Spinal cord (tissue), 9 donors: ENCODE measurements at regions not wholly inside any gene's neighbourhood (a gene's known extent, or its start where the extent isn't known, plus 50 kb on each side); places are given as distances from the start of the nearest gene placed in this dataset.

Experiments used
- DNase-seq, 6 donors: peaks; one replicate each; pipeline versions ENCODE4 v3.0.0 to v3.0.0-alpha.2; 2013 to 2015; ENCODE audit warnings: low spot score in 6 of 6, low read depth in 4 of 6
- H3K27ac ChIP-seq: one replicate; pipeline ENCODE4 v1.5.1; 2013; ENCODE audit warnings: low read depth, low read length, control low read depth
- H3K27me3 ChIP-seq: one replicate; pipeline ENCODE4 v1.6.1; 2013; ENCODE audit warnings: low read length; ENCODE audit not compliant: control insufficient read depth, insufficient read depth
- H3K36me3 ChIP-seq: one replicate; pipeline ENCODE4 v1.6.1; 2013; ENCODE audit warnings: low read length; ENCODE audit not compliant: control insufficient read depth, insufficient read depth
- H3K4me1 ChIP-seq: one replicate; pipeline ENCODE4 v1.6.1; 2013; ENCODE audit warnings: low read length; ENCODE audit not compliant: control insufficient read depth, insufficient read depth
- H3K4me3 ChIP-seq: one replicate; pipeline ENCODE4 v1.5.1; 2013; ENCODE audit warnings: low read depth, low read length, control low read depth
- H3K9me3 ChIP-seq: one replicate; pipeline ENCODE4 v1.6.1; 2013; ENCODE audit warnings: low read length; ENCODE audit not compliant: control insufficient read depth, insufficient read depth
- WGBS: methylation state at CpG from one replicate; pipeline ENCODE4 v1.1.5; 2013; ENCODE audit warnings: missing lambda C conversion rate; ENCODE audit not compliant: insufficient coverage; 5-methylcytosine and 5-hydroxymethylcytosine counted together
- donor health status: healthy.

- H3K4me1 ChIP-seq = no peaks in the 10 kb centered on the region
- WGBS = 95% methylated on average over 5 of the region's 7 CpGs
- no peaks in the 10 kb centered on the region for H3K27me3 ChIP-seq
- H3K4me3 ChIP-seq = no peak overlapping the region
- H3K27ac ChIP-seq = no peak overlapping the region
- H3K9me3 ChIP-seq = no peaks in the 10 kb centered on the region
- peaks cover 3% of the 10 kb centered on the region for H3K36me3 ChIP-seq
- DNase-seq = no peak
Measured at GRCh38 chr11:33634291-33634834, 66.3 kb downstream of the C11orf91 start.

GRCh38 chr11:33633251-33634003 lies 67.2 kb downstream of the C11orf91 start:
- 91% methylated on average over 13 of the region's 15 CpGs for WGBS
- Histone ChIP-seq H3K36me3 (peaks cover 3% of the 10 kb centered on the region), H3K27ac (no peak overlapping the region), H3K27me3 (no peaks in the 10 kb centered on the region), H3K4me3 (no peak overlapping the region), H3K9me3 (no peaks in the 10 kb centered on the region), H3K4me1 (no peaks in the 10 kb centered on the region)
- no peak for DNase-seq

- Histone ChIP-seq H3K4me1 (no peaks in the 10 kb centered on the region), H3K9me3 (no peaks in the 10 kb centered on the region), H3K36me3 (peaks cover 3% of the 10 kb centered on the region), H3K27me3 (no peaks in the 10 kb centered on the region), H3K4me3 (no peak overlapping the region), H3K27ac (no peak overlapping the region)
- DNase-seq = no peak
- 97% methylated on average over 5 of the region's 5 CpGs for WGBS
Measured at GRCh38 chr11:33631749-33632091, 68.9 kb downstream of the C11orf91 start.

DNA sequence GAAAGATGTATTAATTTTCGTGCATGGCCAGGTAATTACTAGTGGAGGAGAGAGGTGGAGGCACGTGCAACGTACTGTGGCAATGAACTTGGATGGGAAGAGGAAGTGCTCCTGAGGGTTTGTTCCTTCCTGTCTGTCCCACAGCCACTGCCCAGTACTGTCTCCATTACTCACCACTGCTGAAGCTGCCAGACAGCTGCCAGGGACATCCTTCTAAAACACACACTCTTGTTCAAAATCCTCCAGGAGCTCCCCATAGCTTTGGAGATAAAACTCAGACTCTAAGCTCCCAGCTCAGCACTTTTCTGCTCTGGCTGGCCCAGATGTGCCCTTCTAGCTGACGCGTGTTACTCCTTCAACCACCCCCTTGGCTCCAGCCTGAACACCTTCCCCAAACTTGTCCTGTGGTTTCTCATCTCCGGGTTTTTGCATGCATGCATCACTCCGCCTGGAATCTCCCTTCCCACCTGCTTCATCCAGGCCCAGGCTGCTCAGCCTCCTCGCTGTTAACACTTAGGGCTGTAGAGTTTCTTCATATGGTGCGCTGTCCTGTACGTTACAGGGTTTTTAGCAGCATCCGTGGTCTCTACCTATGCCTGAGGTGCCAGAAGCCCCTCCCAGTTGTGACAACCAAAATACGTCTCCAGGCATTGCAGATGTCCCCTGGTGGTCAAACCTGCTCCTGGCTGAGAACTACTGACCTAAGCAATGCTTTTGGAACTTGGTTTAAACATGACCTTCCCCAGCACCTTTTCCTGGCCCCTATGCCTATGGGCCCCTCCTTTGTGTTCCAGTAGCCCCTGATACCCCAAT lies 69.5 kb downstream of the C11orf91 start:
- Histone ChIP-seq H3K4me3 (no peak overlapping the region), H3K9me3 (no peaks in the 10 kb centered on the region), H3K27me3 (no peaks in the 10 kb centered on the region), H3K27ac (no peak overlapping the region), H3K4me1 (no peaks in the 10 kb centered on the region), H3K36me3 (peaks cover 3% of the 10 kb centered on the region)
- 95% methylated on average over 12 of the region's 12 CpGs for WGBS
- no peak for DNase-seq

DNA sequence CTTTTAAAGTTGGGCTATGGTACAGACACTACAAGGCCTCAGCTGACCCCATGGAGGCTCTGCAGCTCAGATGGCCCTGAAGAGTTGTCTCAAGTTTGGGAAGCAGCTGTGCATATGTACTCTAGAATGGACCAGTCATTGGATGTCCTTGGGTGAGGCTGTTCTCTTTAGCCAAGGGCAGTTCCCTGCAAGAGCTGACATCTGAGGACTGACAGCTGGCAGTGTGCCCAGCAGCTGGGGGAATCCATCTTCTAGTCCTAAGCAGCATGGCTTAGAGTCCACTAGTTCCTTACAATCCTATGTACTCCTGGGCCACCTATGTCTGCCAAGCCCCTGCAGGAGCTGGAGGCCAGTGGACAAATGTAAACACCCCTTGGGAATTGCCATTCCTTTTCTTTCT lies 76.5 kb downstream of the C11orf91 start:
- Histone ChIP-seq H3K36me3 (peaks cover 2% of the 10 kb centered on the region), H3K4me1 (no peaks in the 10 kb centered on the region), H3K27ac (no peak overlapping the region), H3K27me3 (no peaks in the 10 kb centered on the region), H3K9me3 (no peaks in the 10 kb centered on the region), H3K4me3 (no peak overlapping the region)
- DNase-seq = peak in 2 of 6 donors; percentile 9 to 24

- 91% methylated on average over 4 of the region's 6 CpGs for WGBS
- peaks cover 2% of the 10 kb centered on the region for H3K36me3 ChIP-seq
- no peak for DNase-seq
- no peak overlapping the region for H3K4me3 ChIP-seq
- H3K27ac ChIP-seq = no peak overlapping the region
- no peaks in the 10 kb centered on the region for H3K27me3 ChIP-seq
- no peaks in the 10 kb centered on the region for H3K9me3 ChIP-seq
- no peaks in the 10 kb centered on the region for H3K4me1 ChIP-seq
Measured at GRCh38 chr11:33622806-33623205, 77.8 kb downstream of the C11orf91 start.

GRCh38 chr11:33622186-33622585 lies 78.4 kb downstream of the C11orf91 start:
- Histone ChIP-seq H3K27me3 (no peaks in the 10 kb centered on the region), H3K36me3 (peaks cover 2% of the 10 kb centered on the region), H3K9me3 (no peaks in the 10 kb centered on the region), H3K4me1 (peaks cover 4% of the 10 kb centered on the region), H3K4me3 (no peak overlapping the region), H3K27ac (no peak overlapping the region)
- DNase-seq = peak in 1 of 6 donors; percentile 54
- 86% methylated on average over 7 of the region's 7 CpGs for WGBS

GRCh38 chr11:33620423-33621171 lies 80.0 kb downstream of the C11orf91 start:
- no CpG with 5 or more reads among the region's 6 CpGs for WGBS
- no peak overlapping the region for H3K4me3 ChIP-seq
- H3K27ac ChIP-seq = peak overlapping the region; percentile 61
- H3K27me3 ChIP-seq = no peaks in the 10 kb centered on the region
- DNase-seq = peak in 2 of 6 donors; percentile 68 to 69
- peaks cover 2% of the 10 kb centered on the region for H3K36me3 ChIP-seq
- H3K4me1 ChIP-seq = peaks cover 4% of the 10 kb centered on the region
- peaks cover 2% of the 10 kb centered on the region for H3K9me3 ChIP-seq

DNA sequence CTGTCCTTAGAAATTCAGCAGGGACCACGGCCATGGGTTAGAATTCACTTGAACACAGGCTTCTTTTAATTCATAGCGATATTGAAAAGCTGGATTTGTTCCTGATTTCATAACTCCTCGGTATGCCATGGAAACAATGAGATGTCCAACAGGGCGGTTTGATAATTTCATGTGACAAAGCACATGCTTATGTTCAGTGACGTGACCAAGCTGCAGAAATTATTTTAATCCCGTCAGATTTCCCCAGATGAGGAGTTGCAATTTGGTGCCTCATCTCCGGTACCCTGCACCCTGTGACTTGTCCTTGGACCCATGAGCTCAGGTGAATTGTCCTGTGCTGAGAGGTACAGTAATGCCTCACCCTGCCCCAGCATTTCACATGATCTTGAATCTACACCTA lies 81.7 kb downstream of the C11orf91 start:
- DNase-seq = no peak
- H3K27me3 ChIP-seq = no peaks in the 10 kb centered on the region
- peaks cover 4% of the 10 kb centered on the region for H3K4me1 ChIP-seq
- peaks cover 2% of the 10 kb centered on the region for H3K9me3 ChIP-seq
- H3K27ac ChIP-seq = no peak overlapping the region
- 91% methylated on average over 7 of the region's 7 CpGs for WGBS
- H3K36me3 ChIP-seq = peaks cover 2% of the 10 kb centered on the region
- H3K4me3 ChIP-seq = no peak overlapping the region
